Activated CD4-positive, alpha-beta T cell treated with anti-CD3 and anti-CD28 coated beads, Interleukin-2, amount 10 ng/mL, durations not matched to agents 24 days and 14 days (primary cell): ENCODE measurements at regions not wholly inside any gene's neighbourhood (a gene's known extent, or its start where the extent isn't known, plus 50 kb on each side); places are given as distances from the start of the nearest gene placed in this dataset.

Experiments used
- DNase-seq: peaks from one replicate; pipeline ENCODE4 v3.0.0; 2022
- H3K27ac Mint-ChIP-seq: one replicate; pipeline ENCODE4 v1.8.0; 2022; ENCODE audit warnings: mild to moderate bottlenecking, mixed read lengths
- H3K27me3 Mint-ChIP-seq: one replicate; pipeline ENCODE4 v1.8.0; 2022; ENCODE audit warnings: mixed read lengths
- H3K36me3 Mint-ChIP-seq: one replicate; pipeline ENCODE4 v1.8.0; 2022; ENCODE audit warnings: low read depth, mild to moderate bottlenecking, mixed read lengths
- H3K4me1 Mint-ChIP-seq: one replicate; pipeline ENCODE4 v1.8.0; 2021; ENCODE audit warnings: mixed read lengths
- H3K4me3 Mint-ChIP-seq: one replicate; pipeline ENCODE4 v1.8.0; 2022; ENCODE audit warnings: mild to moderate bottlenecking, moderate library complexity, mixed read lengths
- H3K9me3 Mint-ChIP-seq: one replicate; pipeline ENCODE4 v1.8.0; 2021; ENCODE audit warnings: mixed read lengths
- intact Hi-C: fragments of 100-400 bp; cut with micrococcal nuclease; formaldehyde crosslinking; loops from one replicate; pipeline ENCODE4 v1.15.1; 2023

DNA sequence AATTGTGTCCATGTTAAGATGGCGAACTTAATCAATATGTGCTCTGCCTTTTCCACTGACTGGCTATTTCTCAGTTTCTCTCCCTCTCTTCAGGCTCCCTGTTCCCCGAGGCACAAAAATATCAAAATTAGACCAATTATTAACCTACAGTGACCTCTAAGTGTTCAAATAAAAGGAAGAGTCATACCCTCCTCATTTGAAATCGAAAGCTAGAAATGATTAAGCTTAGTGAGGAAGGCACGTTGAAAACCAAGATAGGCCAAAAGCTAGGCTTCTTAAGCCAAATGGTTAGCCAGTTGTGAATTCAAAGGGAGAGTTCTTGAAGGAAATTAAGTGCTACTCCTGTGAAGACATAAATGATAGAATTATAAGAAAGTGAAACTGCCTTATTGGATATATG, 81.1 kb upstream of the MBL2 start:
- no peak overlapping the region for H3K4me3 Mint-ChIP-seq
- no peak overlapping the region for H3K27ac Mint-ChIP-seq
- H3K4me1 Mint-ChIP-seq = no peaks in the 10 kb centered on the region
- no peaks in the 10 kb centered on the region for H3K36me3 Mint-ChIP-seq
- no peak for DNase-seq
- H3K9me3 Mint-ChIP-seq = no peaks in the 10 kb centered on the region
- intact Hi-C loops = no loop called here
- no peaks in the 10 kb centered on the region for H3K27me3 Mint-ChIP-seq

DNA sequence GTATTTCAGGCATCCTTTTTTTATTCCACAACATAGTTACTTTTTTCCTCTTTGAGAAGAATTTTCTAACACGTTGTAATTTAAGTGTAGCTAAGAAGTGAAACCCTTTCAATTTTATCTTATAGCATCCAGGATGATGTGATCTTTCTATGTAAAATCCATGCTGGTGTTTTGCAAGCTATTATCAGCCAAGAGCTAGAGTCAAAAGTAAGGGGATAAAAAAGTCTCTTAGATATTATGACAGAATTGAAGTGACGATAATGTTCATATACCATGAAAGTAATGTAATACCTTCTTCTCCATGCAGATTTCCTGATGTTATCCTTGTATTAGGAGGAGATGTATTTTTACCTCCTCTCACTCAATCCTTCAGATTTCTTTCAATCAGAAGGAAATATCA, 64.2 kb upstream of the MBL2 start:
- Mint-ChIP-seq H3K9me3 (no peaks in the 10 kb centered on the region), H3K27ac (no peak overlapping the region), H3K4me3 (no peak overlapping the region), H3K27me3 (no peaks in the 10 kb centered on the region), H3K4me1 (no peaks in the 10 kb centered on the region), H3K36me3 (no peaks in the 10 kb centered on the region)
- intact Hi-C loops = no loop called here
- no peak for DNase-seq
